Endothelial cell of umbilical vein (primary cell): ENCODE measurements at regions not wholly inside any gene's neighbourhood (a gene's known extent, or its start where the extent isn't known, plus 50 kb on each side); places are given as distances from the start of the nearest gene placed in this dataset.

Experiments used
- BruUV-seq: library from RNA; stranded (reverse); fragments of 400-500 nt; replicated peaks from 2 replicates; lab custom pipeline; 2021; lab: Mats Ljungman, UMichigan
- CTCF ChIA-PET: fragments of 300-600, 350-600 bp; sonication (Branson Sonifier 250); formaldehyde crosslinking; loops from one replicate; lab custom pipeline; 2021; ENCODE audit warnings: antibody characterized with exemption, inconsistent platforms; lab: Charles Lee
- POLR2A ChIA-PET: fragments of 300-600, 350-600 bp; sonication (Branson Sonifier 250); formaldehyde crosslinking; loops from one replicate; lab custom pipeline; 2021; ENCODE audit warnings: antibody characterized with exemption, inconsistent platforms; lab: Charles Lee
- DNase-seq: peaks from one replicate; pipeline ENCODE4 v3.0.0-alpha.2; 2011; ENCODE audit warnings: low read depth, low spot score
- FAIRE-seq: peaks from 2 replicates; lab custom pipeline; 2011; peaks lifted over from hg19 to GRCh38; lab: Jason Lieb, UNC
- H2AFZ ChIP-seq: 2 replicates; pipeline ENCODE4 v1.6.0; 2012; ENCODE audit warnings: low read depth, low read length, control low read depth, inconsistent platforms
- H3K27ac ChIP-seq: 2 replicates; pipeline ENCODE4 v1.5.1; 2011; ENCODE audit warnings: low read depth, mild to moderate bottlenecking, control low read depth, low read length, moderate library complexity; ENCODE audit not compliant: insufficient read depth
- H3K27me3 ChIP-seq, 2 experiments: 2 replicates each; pipeline versions ENCODE4 v1.6.0 to v1.6.1; 2011; ENCODE audit warnings: low read length in 2 of 2, mixed read lengths in 1 of 2; ENCODE audit not compliant: control insufficient read depth in 2 of 2, insufficient read depth in 2 of 2
- H3K36me3 ChIP-seq, 2 experiments: 2 replicates in 1 of 2; 3 replicates in 1 of 2; pipeline ENCODE4 v1.5.1; 2011; ENCODE audit warnings: low read length in 2 of 2, mild to moderate bottlenecking in 1 of 2, moderate library complexity in 1 of 2; ENCODE audit not compliant: control insufficient read depth in 2 of 2, insufficient read depth in 2 of 2; ENCODE audit errors: extremely low read depth in 1 of 2
- H3K4me1 ChIP-seq: 3 replicates; pipeline ENCODE4 v1.5.1; 2011; ENCODE audit warnings: mild to moderate bottlenecking, low read length; ENCODE audit not compliant: control insufficient read depth, insufficient read depth; ENCODE audit errors: extremely low read depth
- H3K4me2 ChIP-seq: 2 replicates; pipeline ENCODE4 v1.6.1; 2011; ENCODE audit warnings: low read length, control low read depth, mixed read lengths; ENCODE audit not compliant: insufficient read depth
- H3K4me3 ChIP-seq, 3 experiments: fragments of 200-600 bp in 1 of 3; sonication (generic), shearing (Covaris generic) in 1 of 3; replicated peaks in 1 of 3; 2 replicates each; pipeline ENCODE4 v1.5.1; 2011 to 2016; ENCODE audit warnings: control low read depth in 3 of 3, low read length in 3 of 3, mild to moderate bottlenecking in 2 of 3, inconsistent platforms in 1 of 3, low read depth in 1 of 3, moderate library complexity in 1 of 3; ENCODE audit not compliant: insufficient read depth in 1 of 3
- H3K79me2 ChIP-seq: 2 replicates; pipeline ENCODE4 v1.6.0; 2012; ENCODE audit warnings: low read length, inconsistent platforms; ENCODE audit not compliant: control insufficient read depth, insufficient read depth
- H3K9ac ChIP-seq: replicated peaks from 2 replicates; pipeline ENCODE3; 2011; ENCODE audit warnings: low read length, control low read depth; ENCODE audit not compliant: insufficient read depth; ENCODE audit errors: extremely low read depth
- H3K9me1 ChIP-seq: replicated peaks from 3 replicates; pipeline ENCODE4 v1.6.0; 2011; ENCODE audit warnings: mild to moderate bottlenecking, low read length; ENCODE audit not compliant: control insufficient read depth, insufficient read depth; ENCODE audit errors: extremely low read depth
- H3K9me3 ChIP-seq: replicated peaks from 2 replicates; pipeline ENCODE4 v1.5.1; 2012; ENCODE audit warnings: low read length, inconsistent platforms; ENCODE audit not compliant: control insufficient read depth, insufficient read depth
- H4K20me1 ChIP-seq: replicated peaks from 2 replicates; pipeline ENCODE3; 2011; ENCODE audit warnings: mild to moderate bottlenecking, low read length; ENCODE audit not compliant: control insufficient read depth, insufficient read depth; ENCODE audit errors: extremely low read depth
- CTCF ChIP-seq, 2 donors: IDR thresholded peaks; 1 replicate in 1 of 2; 2 replicates in 1 of 2; pipeline ENCODE4 v1.5.1; 2011; ENCODE audit warnings: low read length in 2 of 2, mild to moderate bottlenecking in 2 of 2, moderate library complexity in 2 of 2, control low read depth in 1 of 2, inconsistent platforms in 1 of 2, low read depth in 1 of 2; ENCODE audit not compliant: insufficient read depth in 1 of 2; ENCODE audit errors: extremely low read depth in 1 of 2
- EZH2 ChIP-seq: IDR thresholded peaks from 2 replicates; pipeline ENCODE4 v1.6.1; 2012; ENCODE audit warnings: borderline replicate concordance, low read depth, mild to moderate bottlenecking, moderate library complexity, low read length, inconsistent platforms; ENCODE audit not compliant: severe bottlenecking
- FOS ChIP-seq: IDR thresholded peaks from 2 replicates; pipeline ENCODE4 v1.6.1; 2011; ENCODE audit warnings: mild to moderate bottlenecking, low read length, moderate library complexity, borderline replicate concordance; ENCODE audit not compliant: insufficient read depth
- GATA2 ChIP-seq: IDR thresholded peaks from 2 replicates; pipeline ENCODE4 v1.7.0; 2011; ENCODE audit warnings: low read depth, mild to moderate bottlenecking, moderate library complexity, mixed read lengths, low read length; ENCODE audit not compliant: insufficient read length, insufficient read depth
- JUN ChIP-seq: IDR thresholded peaks from 2 replicates; pipeline ENCODE4 v1.6.1; 2011; ENCODE audit warnings: borderline replicate concordance, low read depth; ENCODE audit not compliant: insufficient read length, insufficient read depth
- MAX ChIP-seq: IDR thresholded peaks from 2 replicates; pipeline ENCODE4 v1.6.1; 2011; ENCODE audit not compliant: insufficient read depth, insufficient read length
- MYC ChIP-seq: IDR thresholded peaks from one replicate; pipeline ENCODE4 v1.6.1; 2011; ENCODE audit warnings: mild to moderate bottlenecking, low read depth, low read length
- POLR2A ChIP-seq: IDR thresholded peaks from 2 replicates; pipeline ENCODE4 v1.6.1; 2012; ENCODE audit warnings: low read depth, mild to moderate bottlenecking, control low read depth, low read length
- POLR2AphosphoS5 ChIP-seq: IDR thresholded peaks from 2 replicates; pipeline ENCODE4 v1.6.1; 2012; ENCODE audit warnings: low read depth, mild to moderate bottlenecking, control low read depth, low read length, moderate library complexity; ENCODE audit not compliant: insufficient read depth
- dilution Hi-C: fragments of 300-500 bp; cut with MboI; formaldehyde crosslinking; loops from one replicate; pipeline ENCODE4 v1.15.0; 2019; ENCODE audit warnings: low sequenced_read_pairs; ENCODE audit not compliant: extremely low pct_ligation_motif_present
- intact Hi-C: fragments of 100-400 bp; cut with micrococcal nuclease; formaldehyde crosslinking; loops from one replicate; pipeline ENCODE4 v1.10.0; 2022

GRCh38 chr15:62896969-62897486 lies 145.5 kb upstream of the TPM1 start:
- no peaks in the 10 kb centered on the region for H3K27me3 ChIP-seq
- H3K4me2 ChIP-seq, result peak overlapping the region; percentile 72
- ChIA-PET POLR2A (interaction anchor here (1.0 to 3.4 kb wide), 2 partner anchors 46 to 148 kb away, joined by 4 to 70 read pairs; partner anchors contain the start of gene TPM1), CTCF (interaction anchor here (0.6 to 3.8 kb wide), 4 partner anchors 21 to 155 kb away, joined by 3 to 29 read pairs (median 16); no protein-coding TSS in a partner anchor)
- DNase-seq (peak; percentile 99), FAIRE-seq (peak; percentile 94)
- H2AFZ ChIP-seq, result peak overlapping the region; percentile 9
- peak overlapping the region; percentile 100 for H3K27ac ChIP-seq
- peak overlapping the region; percentile 94 for H3K9ac ChIP-seq
- intact Hi-C loops (loop anchor here (1.0 to 5.0 kb wide), 10 partner anchors 31 to 724 kb away; partner anchors contain the start of genes TPM1 and USP3), dilution Hi-C loops (no loop called here)
- no TSS peak for BruUV-seq
- no peaks in the 10 kb centered on the region for H3K9me1 ChIP-seq
- H3K36me3 ChIP-seq, result no peaks in the 10 kb centered on the region
- peaks cover 42% of the 10 kb centered on the region for H3K4me1 ChIP-seq
- H3K4me3 ChIP-seq, result no peak overlapping the region
- no peaks in the 10 kb centered on the region for H4K20me1 ChIP-seq
- H3K9me3 ChIP-seq, result no peaks in the 10 kb centered on the region
- no peaks in the 10 kb centered on the region for H3K79me2 ChIP-seq
- TF ChIP-seq JUN (peak; percentile 83), FOS (peak; percentile 97), EZH2 (no peak), POLR2AphosphoS5 (peak; percentile 95), GATA2 (peak; percentile 90), MYC (no peak), CTCF (IDR thresholded peaks at IDR 0.05; ENCODE audit: extremely low read depth in 1 of 2, insufficient read depth in 1 of 2, low read depth in 1 of 2, low read length in 2 of 2) (no peak), POLR2A (peak; percentile 78), MAX (no peak)
